HG03095 (cell line): ENCODE measurements at regions not wholly inside any gene's neighbourhood (a gene's known extent, or its start where the extent isn't known, plus 50 kb on each side); places are given as distances from the start of the nearest gene placed in this dataset.
"Not testable (repeated sequence)": the region's sequence is repeated elsewhere in the genome, so short reads cannot be mapped to it uniquely, and the experiment has no call there.

ENCODE experiments used
- ATAC-seq: cut with Tn5 transposase; IDR thresholded peaks from one replicate; pipeline ENCODE4 v1.9.1; 2021; ENCODE audit warnings: moderate library complexity; ENCODE audit not compliant: unreplicated experiment

- ATAC-seq, result no peak
Measured at GRCh38 chr2:65969161-65969560, 465.8 kb upstream of the MEIS1 start.

GRCh38 chr2:65963303-65963702 lies 471.6 kb upstream of the MEIS1 start:
- not testable (repeated sequence) for ATAC-seq

GRCh38 chr2:65960953-65961352 lies 474.0 kb upstream of the MEIS1 start:
- no peak for ATAC-seq

- no peak for ATAC-seq
Measured at GRCh38 chr2:65957886-65958285, 477.0 kb upstream of the MEIS1 start.

GRCh38 chr2:65957454-65957853 lies 477.5 kb upstream of the MEIS1 start:
- no peak for ATAC-seq

GRCh38 chr2:65955259-65955658 lies 479.7 kb upstream of the MEIS1 start:
- no peak for ATAC-seq

GRCh38 chr2:65952966-65953761 lies 481.8 kb upstream of the MEIS1 start:
- no peak for ATAC-seq

GRCh38 chr2:65944213-65944612 lies 490.7 kb upstream of the MEIS1 start:
- ATAC-seq, result no peak

- no peak for ATAC-seq
Measured at GRCh38 chr2:65943099-65943786, 491.7 kb upstream of the MEIS1 start.

- ATAC-seq, result no peak
Measured at GRCh38 chr2:65940856-65941255, 494.1 kb upstream of the MEIS1 start.

GRCh38 chr2:65939687-65940086 lies 495.2 kb upstream of the MEIS1 start:
- no peak for ATAC-seq

- no peak for ATAC-seq
Measured at GRCh38 chr2:65937379-65938160, 497.4 kb upstream of the MEIS1 start.

- no peak for ATAC-seq
Measured at GRCh38 chr2:65934992-65935629, 499.8 kb upstream of the MEIS1 start.

GRCh38 chr2:65932571-65932970 lies 500.2 kb upstream of the SPRED2 start:
- ATAC-seq, result no peak

- ATAC-seq, result no peak
Measured at GRCh38 chr2:65931056-65931455, 498.7 kb upstream of the SPRED2 start.

GRCh38 chr2:65930259-65930658 lies 497.9 kb upstream of the SPRED2 start:
- ATAC-seq, result no peak

GRCh38 chr2:65929664-65930063 lies 497.3 kb upstream of the SPRED2 start:
- ATAC-seq, result not testable (repeated sequence)

GRCh38 chr2:65922794-65923193 lies 490.4 kb upstream of the SPRED2 start:
- no peak for ATAC-seq

- ATAC-seq, result no peak
Measured at GRCh38 chr2:65922030-65922429, 489.6 kb upstream of the SPRED2 start.

GRCh38 chr2:65921116-65921515 lies 488.7 kb upstream of the SPRED2 start:
- no peak for ATAC-seq

GRCh38 chr2:65920659-65921058 lies 488.3 kb upstream of the SPRED2 start:
- no peak for ATAC-seq
